ENCODE measurements at regions not wholly inside any gene's neighbourhood (a gene's known extent, or its start where the extent isn't known, plus 50 kb on each side); places are given as distances from the start of the nearest gene placed in this dataset.

DNA sequence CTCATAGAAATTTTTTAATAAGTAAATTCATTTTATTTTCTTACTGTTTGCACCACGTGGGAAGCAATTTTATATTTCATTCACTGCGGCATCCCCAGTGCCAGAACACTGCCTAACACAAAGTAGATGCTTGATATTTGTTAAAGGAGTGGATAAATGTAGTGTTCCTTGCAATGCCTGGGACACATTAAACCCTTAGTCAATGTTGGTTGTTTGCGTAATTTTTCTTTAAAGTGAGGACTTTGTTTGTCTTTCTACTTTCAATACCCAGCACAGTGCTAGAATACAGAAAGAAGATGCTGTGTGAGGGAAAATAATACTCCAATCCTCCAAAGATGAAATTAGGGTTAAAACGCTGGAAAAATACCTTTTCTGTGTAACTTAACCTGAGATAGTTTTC is 299.3 kb downstream of the MAP2K6 start:
- TF ChIP-seq, protein P1, sequence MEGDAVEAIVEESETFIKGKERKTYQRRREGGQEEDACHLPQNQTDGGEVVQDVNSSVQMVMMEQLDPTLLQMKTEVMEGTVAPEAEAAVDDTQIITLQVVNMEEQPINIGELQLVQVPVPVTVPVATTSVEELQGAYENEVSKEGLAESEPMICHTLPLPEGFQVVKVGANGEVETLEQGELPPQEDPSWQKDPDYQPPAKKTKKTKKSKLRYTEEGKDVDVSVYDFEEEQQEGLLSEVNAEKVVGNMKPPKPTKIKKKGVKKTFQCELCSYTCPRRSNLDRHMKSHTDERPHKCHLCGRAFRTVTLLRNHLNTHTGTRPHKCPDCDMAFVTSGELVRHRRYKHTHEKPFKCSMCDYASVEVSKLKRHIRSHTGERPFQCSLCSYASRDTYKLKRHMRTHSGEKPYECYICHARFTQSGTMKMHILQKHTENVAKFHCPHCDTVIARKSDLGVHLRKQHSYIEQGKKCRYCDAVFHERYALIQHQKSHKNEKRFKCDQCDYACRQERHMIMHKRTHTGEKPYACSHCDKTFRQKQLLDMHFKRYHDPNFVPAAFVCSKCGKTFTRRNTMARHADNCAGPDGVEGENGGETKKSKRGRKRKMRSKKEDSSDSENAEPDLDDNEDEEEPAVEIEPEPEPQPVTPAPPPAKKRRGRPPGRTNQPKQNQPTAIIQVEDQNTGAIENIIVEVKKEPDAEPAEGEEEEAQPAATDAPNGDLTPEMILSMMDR (IDR thresholded peaks at IDR 0.05; ENCODE audit: insufficient read depth, low read length, poor library complexity, severe bottlenecking): no peak
- no peak for TF ChIP-seq EZH2phosphoT487 (conservative IDR thresholded peaks at IDR 0.05; ENCODE audit: low read length)

Data from SU-DHL-6 (cell line).